ENCODE measurements at regions not wholly inside any gene's neighbourhood (a gene's known extent, or its start where the extent isn't known, plus 50 kb on each side); places are given as distances from the start of the nearest gene placed in this dataset.

DNA sequence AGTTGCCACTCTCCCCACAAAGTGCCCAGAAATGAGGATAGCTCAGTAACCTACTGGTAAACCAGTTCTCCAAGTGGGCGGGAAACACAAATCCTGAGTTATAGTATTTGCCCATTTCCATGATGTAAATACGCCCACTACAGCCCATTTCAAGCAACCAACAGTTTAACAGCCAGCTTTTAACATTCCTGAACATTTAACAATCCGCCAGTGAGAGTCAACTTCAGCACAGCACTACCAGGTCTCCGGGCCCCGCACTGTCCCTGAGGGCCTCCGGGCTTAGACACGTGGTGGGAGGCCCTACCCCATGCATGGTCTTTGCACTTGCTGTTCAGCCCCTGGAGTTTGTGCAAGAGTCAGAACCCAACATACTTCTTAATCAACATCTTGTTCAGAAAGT is 132.0 kb upstream of the CTTNBP2NL start:
- no peak for DNase-seq
- Mint-ChIP-seq H3K36me3 (ENCODE audit: low read depth) (no peaks in the 10 kb centered on the region), H3K4me1 (peaks cover 27% of the 10 kb centered on the region), H3K27me3 (ENCODE audit: low read depth, poor library complexity) (peaks cover 11% of the 10 kb centered on the region), H3K9me3 (no peaks in the 10 kb centered on the region), H3K27ac (peak overlapping the region; percentile 3), H3K4me3 (no peak overlapping the region)
- TF ChIP-seq, protein P1, sequence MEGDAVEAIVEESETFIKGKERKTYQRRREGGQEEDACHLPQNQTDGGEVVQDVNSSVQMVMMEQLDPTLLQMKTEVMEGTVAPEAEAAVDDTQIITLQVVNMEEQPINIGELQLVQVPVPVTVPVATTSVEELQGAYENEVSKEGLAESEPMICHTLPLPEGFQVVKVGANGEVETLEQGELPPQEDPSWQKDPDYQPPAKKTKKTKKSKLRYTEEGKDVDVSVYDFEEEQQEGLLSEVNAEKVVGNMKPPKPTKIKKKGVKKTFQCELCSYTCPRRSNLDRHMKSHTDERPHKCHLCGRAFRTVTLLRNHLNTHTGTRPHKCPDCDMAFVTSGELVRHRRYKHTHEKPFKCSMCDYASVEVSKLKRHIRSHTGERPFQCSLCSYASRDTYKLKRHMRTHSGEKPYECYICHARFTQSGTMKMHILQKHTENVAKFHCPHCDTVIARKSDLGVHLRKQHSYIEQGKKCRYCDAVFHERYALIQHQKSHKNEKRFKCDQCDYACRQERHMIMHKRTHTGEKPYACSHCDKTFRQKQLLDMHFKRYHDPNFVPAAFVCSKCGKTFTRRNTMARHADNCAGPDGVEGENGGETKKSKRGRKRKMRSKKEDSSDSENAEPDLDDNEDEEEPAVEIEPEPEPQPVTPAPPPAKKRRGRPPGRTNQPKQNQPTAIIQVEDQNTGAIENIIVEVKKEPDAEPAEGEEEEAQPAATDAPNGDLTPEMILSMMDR (IDR thresholded peaks at IDR 0.05) = no peak

DNA sequence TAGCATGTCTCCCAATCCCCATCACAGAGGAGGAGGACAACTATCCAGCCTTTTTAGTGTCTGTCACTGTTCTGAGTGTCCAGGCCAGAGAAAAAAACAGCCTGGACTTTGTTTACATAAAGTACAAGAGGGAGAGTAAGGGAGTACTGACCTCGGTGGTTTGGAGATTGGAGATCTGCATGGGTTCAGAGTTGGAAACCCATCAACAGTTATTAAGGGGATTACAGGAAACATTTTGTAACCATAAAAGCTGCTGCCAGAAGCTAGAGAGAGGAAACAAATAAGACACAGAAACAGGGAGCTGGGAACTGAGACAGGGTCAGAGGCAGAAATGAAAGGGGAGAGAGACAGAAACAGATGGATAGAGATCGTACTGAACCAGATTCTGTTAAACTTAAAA is 131.5 kb upstream of the CTTNBP2NL start:
- Mint-ChIP-seq H3K27ac (peak overlapping the region; percentile 5), H3K27me3 (ENCODE audit: low read depth, poor library complexity) (peaks cover 11% of the 10 kb centered on the region), H3K9me3 (no peaks in the 10 kb centered on the region), H3K4me3 (no peak overlapping the region), H3K4me1 (peaks cover 27% of the 10 kb centered on the region), H3K36me3 (ENCODE audit: low read depth) (no peaks in the 10 kb centered on the region)
- TF ChIP-seq, protein P1 (IDR thresholded peaks at IDR 0.05) = no peak
- no peak for DNase-seq

- Mint-ChIP-seq H3K27ac (no peak overlapping the region), H3K9me3 (no peaks in the 10 kb centered on the region), H3K27me3 (ENCODE audit: low read depth, poor library complexity) (peaks cover 16% of the 10 kb centered on the region), H3K4me1 (peaks cover 27% of the 10 kb centered on the region), H3K4me3 (no peak overlapping the region), H3K36me3 (ENCODE audit: low read depth) (no peaks in the 10 kb centered on the region)
- DNase-seq = no peak
- TF ChIP-seq, protein P1 (IDR thresholded peaks at IDR 0.05) = no peak
Measured at GRCh38 chr1:112265931-112266330, 130.1 kb upstream of the CTTNBP2NL start.

GRCh38 chr1:112267206-112267605 is 128.8 kb upstream of the CTTNBP2NL start:
- Mint-ChIP-seq H3K36me3 (ENCODE audit: low read depth) (no peaks in the 10 kb centered on the region), H3K4me1 (peaks cover 23% of the 10 kb centered on the region), H3K27me3 (ENCODE audit: low read depth, poor library complexity) (peaks cover 19% of the 10 kb centered on the region), H3K27ac (no peak overlapping the region), H3K9me3 (no peaks in the 10 kb centered on the region), H3K4me3 (no peak overlapping the region)
- TF ChIP-seq, protein P1 (IDR thresholded peaks at IDR 0.05) = no peak
- no peak for DNase-seq

- Mint-ChIP-seq H3K27me3 (ENCODE audit: low read depth, poor library complexity) (peaks cover 16% of the 10 kb centered on the region), H3K36me3 (ENCODE audit: low read depth) (no peaks in the 10 kb centered on the region), H3K4me1 (peaks cover 16% of the 10 kb centered on the region), H3K27ac (no peak overlapping the region), H3K4me3 (no peak overlapping the region), H3K9me3 (peaks cover 6% of the 10 kb centered on the region)
- TF ChIP-seq, protein P1 (IDR thresholded peaks at IDR 0.05) = no peak
- DNase-seq = no peak
Measured at GRCh38 chr1:112267929-112268328, 128.1 kb upstream of the CTTNBP2NL start.

DNA sequence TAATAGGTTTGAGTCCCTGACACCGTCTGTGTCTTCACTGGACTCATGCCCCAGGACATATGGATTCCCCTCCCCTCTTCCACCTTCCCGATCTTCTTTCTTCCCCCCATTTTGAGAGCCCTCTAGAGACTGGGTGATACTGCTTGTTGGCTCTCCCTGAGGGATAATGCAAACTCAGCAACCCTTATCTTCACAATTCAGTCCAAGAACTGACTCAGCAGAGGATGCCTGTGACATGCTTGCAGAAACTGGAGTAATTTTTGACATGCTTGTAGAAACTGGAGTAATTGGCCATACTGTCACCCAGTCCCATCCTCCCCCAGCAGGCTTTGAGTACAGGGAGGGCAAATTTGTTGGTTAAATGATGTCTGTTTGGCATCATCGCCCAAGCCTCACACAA is 127.6 kb upstream of the CTTNBP2NL start:
- Mint-ChIP-seq H3K27me3 (ENCODE audit: low read depth, poor library complexity) (peaks cover 16% of the 10 kb centered on the region), H3K9me3 (peaks cover 6% of the 10 kb centered on the region), H3K36me3 (ENCODE audit: low read depth) (no peaks in the 10 kb centered on the region), H3K4me1 (peaks cover 14% of the 10 kb centered on the region), H3K4me3 (no peak overlapping the region), H3K27ac (no peak overlapping the region)
- TF ChIP-seq, protein P1 (IDR thresholded peaks at IDR 0.05) = no peak
- DNase-seq = no peak

Data from nephron progenitor cell (in vitro differentiated cells).